SK-N-MC (cell line): ENCODE measurements at regions not wholly inside any gene's neighbourhood (a gene's known extent, or its start where the extent isn't known, plus 50 kb on each side); places are given as distances from the start of the nearest gene placed in this dataset.

Experiments
- DNase-seq: peaks from one replicate; pipeline ENCODE4 v3.0.0-alpha.2; 2011; ENCODE audit warnings: low read depth, low spot score
- H3K27ac ChIP-seq: fragments of 200-600 bp; sonication (generic); 2 replicates; pipeline ENCODE4 v1.5.1; 2016; ENCODE audit warnings: mixed run types
- H3K36me3 ChIP-seq: fragments of 200-600 bp; sonication (generic); 2 replicates; pipeline ENCODE4 v1.6.1; 2017; ENCODE audit warnings: antibody characterized with exemption, low read length, mixed read lengths; ENCODE audit not compliant: insufficient read depth
- H3K4me3 ChIP-seq: fragments of 200-600 bp; sonication (generic); 2 replicates; pipeline ENCODE4 v1.5.1; 2016
- H3K9ac ChIP-seq: fragments of 200-600 bp; sonication (generic); 2 replicates; pipeline ENCODE4 v1.8.0; 2017; ENCODE audit warnings: mixed run types, mixed read lengths; ENCODE audit not compliant: insufficient read length
- H3K9me3 ChIP-seq: fragments of 200-600 bp; sonication (generic); 2 replicates; pipeline ENCODE4 v1.6.1; 2017; ENCODE audit warnings: low read depth, mild to moderate bottlenecking, antibody characterized with exemption, low read length, moderate library complexity, mixed read lengths
- EZH2 ChIP-seq: fragments of 200-600 bp; sonication (generic); IDR thresholded peaks from one replicate; pipeline ENCODE4 v1.6.1; 2017; ENCODE audit warnings: antibody characterized with exemption
- FOXP2 ChIP-seq: optimal IDR thresholded peaks from 2 replicates; pipeline ENCODE3; 2011; ENCODE audit warnings: mild to moderate bottlenecking, moderate library complexity; ENCODE audit not compliant: insufficient read depth; ENCODE audit errors: extremely low read length, control extremely low read depth
- POLR2AphosphoS5 ChIP-seq: IDR thresholded peaks from 2 replicates; pipeline ENCODE4 v1.6.1; 2012; ENCODE audit warnings: mild to moderate bottlenecking, low read depth, low read length, borderline replicate concordance

GRCh38 chr12:5180496-5180895 is 136.8 kb downstream of the KCNA5 start:
- H3K9me3 ChIP-seq = no peaks in the 10 kb centered on the region
- no peaks in the 10 kb centered on the region for H3K36me3 ChIP-seq
- no peak overlapping the region for H3K27ac ChIP-seq
- no peak overlapping the region for H3K9ac ChIP-seq
- no peak overlapping the region for H3K4me3 ChIP-seq
- DNase-seq = no peak
- TF ChIP-seq EZH2 = no peak

GRCh38 chr12:5184186-5184585 is 140.5 kb downstream of the KCNA5 start:
- H3K36me3 ChIP-seq = no peaks in the 10 kb centered on the region
- TF ChIP-seq FOXP2 (no peak), POLR2AphosphoS5 (no peak), EZH2 (no peak)
- DNase-seq = no peak
- H3K9me3 ChIP-seq = no peaks in the 10 kb centered on the region
- no peak overlapping the region for H3K4me3 ChIP-seq
- H3K27ac ChIP-seq = no peak overlapping the region
- H3K9ac ChIP-seq = no peak overlapping the region

- no peak for TF ChIP-seq POLR2AphosphoS5
- TF ChIP-seq EZH2 = no peak
- no peak for TF ChIP-seq FOXP2
- Histone ChIP-seq H3K9ac (no peak overlapping the region), H3K36me3 (no peaks in the 10 kb centered on the region), H3K9me3 (no peaks in the 10 kb centered on the region), H3K4me3 (no peak overlapping the region), H3K27ac (no peak overlapping the region)
- DNase-seq = no peak
These were observed 141.9 kb downstream of the KCNA5 start for GRCh38 chr12:5185435-5186069.

- Histone ChIP-seq H3K4me3 (no peak overlapping the region), H3K9ac (no peak overlapping the region), H3K9me3 (no peaks in the 10 kb centered on the region), H3K36me3 (no peaks in the 10 kb centered on the region), H3K27ac (no peak overlapping the region)
- no peak for DNase-seq
- TF ChIP-seq POLR2AphosphoS5 (no peak), FOXP2 (no peak), EZH2 (no peak)
These were observed 143.0 kb downstream of the KCNA5 start for GRCh38 chr12:5186715-5187114.

- no peak overlapping the region for H3K9ac ChIP-seq
- no peak overlapping the region for H3K27ac ChIP-seq
- no peaks in the 10 kb centered on the region for H3K9me3 ChIP-seq
- no peak overlapping the region for H3K4me3 ChIP-seq
- H3K36me3 ChIP-seq = no peaks in the 10 kb centered on the region
- TF ChIP-seq FOXP2 = no peak
- no peak for TF ChIP-seq EZH2
- no peak for TF ChIP-seq POLR2AphosphoS5
- no peak for DNase-seq
These were observed 143.5 kb downstream of the KCNA5 start for GRCh38 chr12:5187136-5187535.

GRCh38 chr12:5188472-5188871 is 144.8 kb downstream of the KCNA5 start:
- no peak overlapping the region for H3K9ac ChIP-seq
- DNase-seq = no peak
- TF ChIP-seq FOXP2 (no peak), POLR2AphosphoS5 (no peak), EZH2 (no peak)
- no peaks in the 10 kb centered on the region for H3K9me3 ChIP-seq
- no peak overlapping the region for H3K27ac ChIP-seq
- H3K4me3 ChIP-seq = no peak overlapping the region
- no peaks in the 10 kb centered on the region for H3K36me3 ChIP-seq

GRCh38 chr12:5189173-5189572 is 145.5 kb downstream of the KCNA5 start:
- no peak for DNase-seq
- TF ChIP-seq EZH2 (no peak), FOXP2 (no peak), POLR2AphosphoS5 (no peak)
- Histone ChIP-seq H3K27ac (no peak overlapping the region), H3K9me3 (no peaks in the 10 kb centered on the region), H3K9ac (no peak overlapping the region), H3K36me3 (no peaks in the 10 kb centered on the region), H3K4me3 (no peak overlapping the region)

- no peak overlapping the region for H3K9ac ChIP-seq
- no peak overlapping the region for H3K4me3 ChIP-seq
- H3K27ac ChIP-seq = no peak overlapping the region
- TF ChIP-seq EZH2 = no peak
- TF ChIP-seq POLR2AphosphoS5 = no peak
- TF ChIP-seq FOXP2 = no peak
- DNase-seq = no peak
- H3K36me3 ChIP-seq = no peaks in the 10 kb centered on the region
- no peaks in the 10 kb centered on the region for H3K9me3 ChIP-seq
These were observed 148.3 kb downstream of the KCNA5 start for GRCh38 chr12:5191803-5192538.

- no peaks in the 10 kb centered on the region for H3K36me3 ChIP-seq
- DNase-seq = no peak
- no peak overlapping the region for H3K4me3 ChIP-seq
- H3K9me3 ChIP-seq = no peaks in the 10 kb centered on the region
- H3K9ac ChIP-seq = no peak overlapping the region
- no peak overlapping the region for H3K27ac ChIP-seq
- TF ChIP-seq POLR2AphosphoS5 = no peak
- no peak for TF ChIP-seq FOXP2
These were observed 149.0 kb downstream of the KCNA5 start for GRCh38 chr12:5192726-5193125.
